ENCODE measurements at regions not wholly inside any gene's neighbourhood (a gene's known extent, or its start where the extent isn't known, plus 50 kb on each side); places are given as distances from the start of the nearest gene placed in this dataset.
"Not testable (repeated sequence)": the region's sequence is repeated elsewhere in the genome, so short reads cannot be mapped to it uniquely, and the experiment has no call there.

GRCh38 chr11:71094296-71095077 lies 157.9 kb downstream of the SHANK2 start:
- no peak overlapping the region for H3K4me3 ChIP-seq
- WGBS, 5 donors: 89 to 96% (median 92%) methylated on average over 16 to 26 of the region's 26 CpGs
- TF ChIP-seq POLR2AphosphoS5 (IDR thresholded peaks at IDR 0.05) (no peak), POLR2A (IDR thresholded peaks at IDR 0.05) (no peak)
- TF ChIP-seq, protein P1, sequence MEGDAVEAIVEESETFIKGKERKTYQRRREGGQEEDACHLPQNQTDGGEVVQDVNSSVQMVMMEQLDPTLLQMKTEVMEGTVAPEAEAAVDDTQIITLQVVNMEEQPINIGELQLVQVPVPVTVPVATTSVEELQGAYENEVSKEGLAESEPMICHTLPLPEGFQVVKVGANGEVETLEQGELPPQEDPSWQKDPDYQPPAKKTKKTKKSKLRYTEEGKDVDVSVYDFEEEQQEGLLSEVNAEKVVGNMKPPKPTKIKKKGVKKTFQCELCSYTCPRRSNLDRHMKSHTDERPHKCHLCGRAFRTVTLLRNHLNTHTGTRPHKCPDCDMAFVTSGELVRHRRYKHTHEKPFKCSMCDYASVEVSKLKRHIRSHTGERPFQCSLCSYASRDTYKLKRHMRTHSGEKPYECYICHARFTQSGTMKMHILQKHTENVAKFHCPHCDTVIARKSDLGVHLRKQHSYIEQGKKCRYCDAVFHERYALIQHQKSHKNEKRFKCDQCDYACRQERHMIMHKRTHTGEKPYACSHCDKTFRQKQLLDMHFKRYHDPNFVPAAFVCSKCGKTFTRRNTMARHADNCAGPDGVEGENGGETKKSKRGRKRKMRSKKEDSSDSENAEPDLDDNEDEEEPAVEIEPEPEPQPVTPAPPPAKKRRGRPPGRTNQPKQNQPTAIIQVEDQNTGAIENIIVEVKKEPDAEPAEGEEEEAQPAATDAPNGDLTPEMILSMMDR (IDR thresholded peaks at IDR 0.05 in 8 of 11, conservative IDR thresholded peaks at IDR 0.05 in 3 of 11): no peak
- H3K27ac ChIP-seq: no peak overlapping the region
- DNase-seq: no peak
- H3K9me3 ChIP-seq: no peaks in the 10 kb centered on the region
- H3K36me3 ChIP-seq: no peaks in the 10 kb centered on the region
- intact Hi-C loops (cut with DNase I; ENCODE audit: low total_unique reads): no loop called here
- peaks cover 0 to 27% (median 0%) of the 10 kb centered on the region in 7 donors for H3K27me3 ChIP-seq (replicated peaks in 1 of 7)
- H3K4me1 ChIP-seq: no peaks in the 10 kb centered on the region

GRCh38 chr11:71093783-71094182 lies 158.6 kb downstream of the SHANK2 start:
- Histone ChIP-seq H3K4me1 (no peaks in the 10 kb centered on the region), H3K9me3 (no peaks in the 10 kb centered on the region), H3K36me3 (no peaks in the 10 kb centered on the region), H3K27me3 (replicated peaks in 1 of 7) (peaks cover 0 to 31% (median 0%) of the 10 kb centered on the region in 7 donors), H3K27ac (no peak overlapping the region), H3K4me3 (no peak overlapping the region)
- WGBS, 5 donors: 81 to 90% (median 87%) methylated on average over 14 of the region's 14 CpGs
- intact Hi-C loops (cut with DNase I; ENCODE audit: low total_unique reads): no loop called here
- TF ChIP-seq, protein P1 (IDR thresholded peaks at IDR 0.05 in 8 of 11, conservative IDR thresholded peaks at IDR 0.05 in 3 of 11): no peak
- TF ChIP-seq POLR2AphosphoS5 (IDR thresholded peaks at IDR 0.05): no peak
- no peak for TF ChIP-seq POLR2A (IDR thresholded peaks at IDR 0.05)
- DNase-seq: no peak

- no peaks in the 10 kb centered on the region for H3K9me3 ChIP-seq
- peaks cover 0 to 30% (median 0%) of the 10 kb centered on the region in 7 donors for H3K27me3 ChIP-seq (replicated peaks in 1 of 7)
- no peak overlapping the region for H3K27ac ChIP-seq
- H3K4me1 ChIP-seq: no peaks in the 10 kb centered on the region
- 73 to 85% (median 82%) methylated on average over 11 of the region's 11 CpGs for WGBS, 5 donors
- no peaks in the 10 kb centered on the region for H3K36me3 ChIP-seq
- intact Hi-C loops (cut with DNase I; ENCODE audit: low total_unique reads): no loop called here
- no peak for TF ChIP-seq POLR2A (IDR thresholded peaks at IDR 0.05)
- H3K4me3 ChIP-seq: no peak overlapping the region
- DNase-seq: no peak
Observed at GRCh38 chr11:71091506-71092265, 160.7 kb downstream of the SHANK2 start.

- DNase-seq: no peak
- H3K9me3 ChIP-seq: no peaks in the 10 kb centered on the region
- no peaks in the 10 kb centered on the region for H3K36me3 ChIP-seq
- 69 to 78% (median 73%) methylated on average over 11 of the region's 11 CpGs for WGBS, 5 donors
- H3K4me1 ChIP-seq: no peaks in the 10 kb centered on the region
- H3K27me3 ChIP-seq (replicated peaks in 1 of 7): peaks cover 0 to 8% (median 0%) of the 10 kb centered on the region in 7 donors
- no peak overlapping the region for H3K27ac ChIP-seq
- no peak for TF ChIP-seq POLR2A (IDR thresholded peaks at IDR 0.05)
- TF ChIP-seq, protein P1 (IDR thresholded peaks at IDR 0.05 in 8 of 11, conservative IDR thresholded peaks at IDR 0.05 in 3 of 11): no peak
- TF ChIP-seq POLR2AphosphoS5 (IDR thresholded peaks at IDR 0.05): no peak
- H3K4me3 ChIP-seq: no peak overlapping the region
- intact Hi-C loops (cut with DNase I; ENCODE audit: low total_unique reads): no loop called here
Observed at GRCh38 chr11:71089571-71089970, 162.8 kb downstream of the SHANK2 start.

GRCh38 chr11:71088314-71089215 lies 163.8 kb downstream of the SHANK2 start:
- DNase-seq; H3K9me3 ChIP-seq; intact Hi-C loops (cut with DNase I; ENCODE audit: low total_unique reads); H3K4me1 ChIP-seq; H3K27me3 ChIP-seq (replicated peaks in 1 of 7); H3K4me3 ChIP-seq; H3K27ac ChIP-seq; H3K36me3 ChIP-seq: not testable (repeated sequence)
- WGBS, 5 donors: 60 to 86% (median 76%) methylated on average over 16 to 20 of the region's 20 CpGs
